ENCODE measurements at regions not wholly inside any gene's neighbourhood (a gene's known extent, or its start where the extent isn't known, plus 50 kb on each side); places are given as distances from the start of the nearest gene placed in this dataset.

GRCh38 chr4:89446193-89446592, 138.6 kb upstream of the GPRIN3 start:
- FAIRE-seq = no peak
- TF ChIP-seq POLR2A (IDR thresholded peaks at IDR 0.05; ENCODE audit: low read depth, low read length) (no peak), POLR2AphosphoS5 (IDR thresholded peaks at IDR 0.05; ENCODE audit: low read depth, low read length) (no peak), TAF1 (IDR thresholded peaks at IDR 0.05; ENCODE audit: borderline replicate concordance, low read depth, low read length) (no peak)
- DNase-seq (ENCODE audit: insufficient read length) = no peak

GRCh38 chr4:89439533-89439932, 131.9 kb upstream of the GPRIN3 start:
- no peak for TF ChIP-seq POLR2AphosphoS5 (IDR thresholded peaks at IDR 0.05; ENCODE audit: low read depth, low read length)
- TF ChIP-seq POLR2A (IDR thresholded peaks at IDR 0.05; ENCODE audit: low read depth, low read length) = no peak
- no peak for TF ChIP-seq TAF1 (IDR thresholded peaks at IDR 0.05; ENCODE audit: borderline replicate concordance, low read depth, low read length)
- FAIRE-seq = no peak
- DNase-seq (ENCODE audit: insufficient read length) = no peak

GRCh38 chr4:89438102-89438831, 130.7 kb upstream of the GPRIN3 start:
- DNase-seq (ENCODE audit: insufficient read length) (peak; percentile 16), FAIRE-seq (peak; percentile 17)

GRCh38 chr4:89434364-89434988, 126.9 kb upstream of the GPRIN3 start:
- no peak for DNase-seq (ENCODE audit: insufficient read length)
- TF ChIP-seq POLR2A (IDR thresholded peaks at IDR 0.05; ENCODE audit: low read depth, low read length) (no peak), TAF1 (IDR thresholded peaks at IDR 0.05; ENCODE audit: borderline replicate concordance, low read depth, low read length) (no peak), POLR2AphosphoS5 (IDR thresholded peaks at IDR 0.05; ENCODE audit: low read depth, low read length) (no peak)
- no peak for FAIRE-seq

More at GRCh38 chr4:89438102-89438831, 130.7 kb upstream of the GPRIN3 start:
- TF ChIP-seq POLR2AphosphoS5 (IDR thresholded peaks at IDR 0.05; ENCODE audit: low read depth, low read length) (no peak), POLR2A (IDR thresholded peaks at IDR 0.05; ENCODE audit: low read depth, low read length) (no peak), TAF1 (IDR thresholded peaks at IDR 0.05; ENCODE audit: borderline replicate concordance, low read depth, low read length) (no peak)

GRCh38 chr4:89427782-89428181, 120.2 kb upstream of the GPRIN3 start:
- TF ChIP-seq POLR2AphosphoS5 (IDR thresholded peaks at IDR 0.05; ENCODE audit: low read depth, low read length) = no peak
- TF ChIP-seq POLR2A (IDR thresholded peaks at IDR 0.05; ENCODE audit: low read depth, low read length) = no peak
- no peak for TF ChIP-seq TAF1 (IDR thresholded peaks at IDR 0.05; ENCODE audit: borderline replicate concordance, low read depth, low read length)
- FAIRE-seq = no peak
- no peak for DNase-seq (ENCODE audit: insufficient read length)

- DNase-seq (ENCODE audit: insufficient read length) = no peak
- no peak for TF ChIP-seq TAF1 (IDR thresholded peaks at IDR 0.05; ENCODE audit: borderline replicate concordance, low read depth, low read length)
- FAIRE-seq = no peak
These were observed 117.4 kb upstream of the GPRIN3 start for GRCh38 chr4:89425023-89425422.

- DNase-seq (ENCODE audit: insufficient read length) (no peak), FAIRE-seq (no peak)
- no peak for TF ChIP-seq POLR2AphosphoS5 (IDR thresholded peaks at IDR 0.05; ENCODE audit: low read depth, low read length)
- TF ChIP-seq TAF1 (IDR thresholded peaks at IDR 0.05; ENCODE audit: borderline replicate concordance, low read depth, low read length) = no peak
- TF ChIP-seq POLR2A (IDR thresholded peaks at IDR 0.05; ENCODE audit: low read depth, low read length) = no peak
These were observed 114.9 kb upstream of the GPRIN3 start for GRCh38 chr4:89422441-89422990.

GRCh38 chr4:89420507-89420906, 112.9 kb upstream of the GPRIN3 start:
- FAIRE-seq = no peak
- DNase-seq (ENCODE audit: insufficient read length) = no peak
- TF ChIP-seq TAF1 (IDR thresholded peaks at IDR 0.05; ENCODE audit: borderline replicate concordance, low read depth, low read length) = no peak
- TF ChIP-seq POLR2AphosphoS5 (IDR thresholded peaks at IDR 0.05; ENCODE audit: low read depth, low read length) = no peak
- no peak for TF ChIP-seq POLR2A (IDR thresholded peaks at IDR 0.05; ENCODE audit: low read depth, low read length)

- no peak for FAIRE-seq
- TF ChIP-seq POLR2AphosphoS5 (IDR thresholded peaks at IDR 0.05; ENCODE audit: low read depth, low read length) = no peak
- TF ChIP-seq TAF1 (IDR thresholded peaks at IDR 0.05; ENCODE audit: borderline replicate concordance, low read depth, low read length) = no peak
- TF ChIP-seq POLR2A (IDR thresholded peaks at IDR 0.05; ENCODE audit: low read depth, low read length) = no peak
- DNase-seq (ENCODE audit: insufficient read length) = no peak
These were observed 111.6 kb upstream of the GPRIN3 start for GRCh38 chr4:89419111-89419695.

GRCh38 chr4:89416960-89417359, 109.4 kb upstream of the GPRIN3 start:
- TF ChIP-seq POLR2A (IDR thresholded peaks at IDR 0.05; ENCODE audit: low read depth, low read length) = no peak
- no peak for TF ChIP-seq POLR2AphosphoS5 (IDR thresholded peaks at IDR 0.05; ENCODE audit: low read depth, low read length)
- TF ChIP-seq TAF1 (IDR thresholded peaks at IDR 0.05; ENCODE audit: borderline replicate concordance, low read depth, low read length) = no peak
- FAIRE-seq = no peak
- DNase-seq (ENCODE audit: insufficient read length) = no peak

- FAIRE-seq = no peak
- no peak for DNase-seq (ENCODE audit: insufficient read length)
These were observed 105.9 kb upstream of the GPRIN3 start for GRCh38 chr4:89413518-89413917.

More at GRCh38 chr4:89413518-89413917, 105.9 kb upstream of the GPRIN3 start:
- TF ChIP-seq POLR2AphosphoS5 (IDR thresholded peaks at IDR 0.05; ENCODE audit: low read depth, low read length) (no peak), POLR2A (IDR thresholded peaks at IDR 0.05; ENCODE audit: low read depth, low read length) (no peak), TAF1 (IDR thresholded peaks at IDR 0.05; ENCODE audit: borderline replicate concordance, low read depth, low read length) (no peak)

Data from GM12892 (cell line).